A673 (cell line): ENCODE measurements at regions not wholly inside any gene's neighbourhood (a gene's known extent, or its start where the extent isn't known, plus 50 kb on each side); places are given as distances from the start of the nearest gene placed in this dataset.
A peak's percentile ranks its signal among the peaks of the same experiment; 100 is the strongest.
"Not testable (repeated sequence)": the region's sequence is repeated elsewhere in the genome, so short reads cannot be mapped to it uniquely, and the experiment has no call there.

Source experiments
- BruUV-seq: library from RNA; stranded (reverse); fragments of 400-500 nt; replicated peaks from 2 replicates; lab custom pipeline; 2021; lab: Mats Ljungman, UMichigan
- CTCF ChIA-PET: fragments of 300-600 bp; sonication (Branson Sonifier 250); formaldehyde crosslinking; loops from one replicate; lab custom pipeline; 2022; ENCODE audit warnings: antibody characterized with exemption; lab: Charles Lee
- POLR2A ChIA-PET: fragments of 300-600 bp; sonication (Branson Sonifier 250); formaldehyde crosslinking; loops from one replicate; lab custom pipeline; 2022; ENCODE audit warnings: antibody characterized with exemption; ENCODE audit not compliant: low non-redundant PET; lab: Charles Lee
- DNase-seq: peaks from one replicate; pipeline ENCODE4 v3.0.0-alpha.2; 2015; ENCODE audit warnings: low spot score
- H3K27ac ChIP-seq: fragments of 200-600 bp; sonication (generic); 2 replicates; pipeline ENCODE4 v1.5.1; 2016; ENCODE audit warnings: mixed run types, low read depth, mild to moderate bottlenecking, mixed read lengths, antibody characterized with exemption, low read length; ENCODE audit not compliant: poor library complexity, severe bottlenecking
- H3K27me3 ChIP-seq: fragments of 200-600 bp; sonication (generic); replicated peaks from 2 replicates; pipeline ENCODE4 v1.6.1; 2017; ENCODE audit warnings: mixed run types, low read depth, mild to moderate bottlenecking, mixed read lengths, antibody characterized with exemption, low read length; ENCODE audit not compliant: insufficient read depth, poor library complexity
- H3K36me3 ChIP-seq: fragments of 200-600 bp; sonication (generic); 2 replicates; pipeline ENCODE4 v1.6.1; 2016; ENCODE audit warnings: mixed run types, mild to moderate bottlenecking, mixed read lengths, antibody characterized with exemption, low read length; ENCODE audit not compliant: insufficient read depth, poor library complexity, severe bottlenecking
- H3K4me1 ChIP-seq: fragments of 200-600 bp; sonication (generic); 2 replicates; pipeline ENCODE4 v1.6.1; 2017; ENCODE audit warnings: mixed run types, mild to moderate bottlenecking, mixed read lengths, antibody characterized with exemption, low read length; ENCODE audit not compliant: insufficient read depth, poor library complexity, severe bottlenecking
- H3K4me3 ChIP-seq: fragments of 200-600 bp; sonication (generic); 2 replicates; pipeline ENCODE4 v1.5.1; 2016; ENCODE audit warnings: low read depth, mixed run types, mild to moderate bottlenecking, mixed read lengths, low read length; ENCODE audit not compliant: poor library complexity, severe bottlenecking
- H3K9me3 ChIP-seq: fragments of 200-600 bp; sonication (generic); 2 replicates; pipeline ENCODE4 v1.6.1; 2016; ENCODE audit warnings: mixed run types, low read depth, mild to moderate bottlenecking, mixed read lengths, antibody characterized with exemption, low read length; ENCODE audit not compliant: poor library complexity, severe bottlenecking
- EZH2 ChIP-seq: fragments of 200-600 bp; sonication (generic); IDR thresholded peaks from 2 replicates; pipeline ENCODE4 v1.6.1; 2017; ENCODE audit warnings: borderline replicate concordance, low read depth, mild to moderate bottlenecking, mixed read lengths, antibody characterized with exemption, low read length; ENCODE audit not compliant: poor library complexity, severe bottlenecking
- intact Hi-C: fragments of 100-400 bp; cut with micrococcal nuclease; formaldehyde crosslinking; loops from one replicate; pipeline ENCODE4 v1.10.0; 2022; ENCODE audit not compliant: unreplicated experiment
- TF ChIP-seq, protein P1 (sequence below): fragments of 300-800, 200-600 bp; sonication (generic); conservative IDR thresholded peaks from 2 replicates; pipeline ENCODE4 v1.5.1; 2017; ENCODE audit warnings: low read depth, mild to moderate bottlenecking, antibody characterized with exemption, low read length, moderate library complexity, mixed read lengths

DNA sequence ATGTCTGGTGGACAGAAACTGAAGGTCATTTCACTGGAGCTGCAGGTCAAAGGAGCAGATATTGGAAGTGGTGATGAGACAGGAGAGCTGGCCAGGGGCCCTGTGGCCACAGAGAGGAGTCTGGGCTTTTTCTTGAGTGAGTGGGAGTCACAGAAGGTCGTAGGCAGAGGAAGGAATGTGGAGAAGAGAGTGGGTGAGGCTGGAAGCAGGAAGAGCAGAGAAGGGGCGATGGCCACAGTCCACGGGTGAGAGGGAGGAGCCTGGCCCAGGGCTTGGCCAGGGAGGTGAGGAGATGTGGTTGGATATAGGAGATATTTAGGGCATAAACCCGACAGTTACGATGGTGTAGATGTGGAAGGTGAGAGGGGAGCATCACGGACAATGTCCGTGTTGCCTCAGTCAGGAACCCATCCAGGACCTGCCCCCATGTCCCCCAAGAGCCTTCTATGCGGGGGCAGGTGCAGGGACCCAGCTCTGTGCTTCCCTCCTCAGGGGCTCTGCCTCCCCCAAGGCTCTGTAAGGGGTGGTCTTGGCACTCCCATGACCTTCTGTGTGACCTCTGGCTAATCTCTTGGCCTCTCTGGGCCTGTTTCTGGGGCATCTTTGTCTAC, 150.5 kb upstream of the PTPN1 start:
- DNase-seq = no peak
- no peak overlapping the region for H3K4me3 ChIP-seq
- no peaks in the 10 kb centered on the region for H3K36me3 ChIP-seq
- POLR2A ChIA-PET = no interaction called here
- CTCF ChIA-PET = no interaction called here
- BruUV-seq = no TSS peak
- H3K27me3 ChIP-seq = no peaks in the 10 kb centered on the region
- no peaks in the 10 kb centered on the region for H3K9me3 ChIP-seq
- H3K4me1 ChIP-seq = peaks cover 3% of the 10 kb centered on the region
- TF ChIP-seq EZH2 = no peak
- TF ChIP-seq, protein P1, sequence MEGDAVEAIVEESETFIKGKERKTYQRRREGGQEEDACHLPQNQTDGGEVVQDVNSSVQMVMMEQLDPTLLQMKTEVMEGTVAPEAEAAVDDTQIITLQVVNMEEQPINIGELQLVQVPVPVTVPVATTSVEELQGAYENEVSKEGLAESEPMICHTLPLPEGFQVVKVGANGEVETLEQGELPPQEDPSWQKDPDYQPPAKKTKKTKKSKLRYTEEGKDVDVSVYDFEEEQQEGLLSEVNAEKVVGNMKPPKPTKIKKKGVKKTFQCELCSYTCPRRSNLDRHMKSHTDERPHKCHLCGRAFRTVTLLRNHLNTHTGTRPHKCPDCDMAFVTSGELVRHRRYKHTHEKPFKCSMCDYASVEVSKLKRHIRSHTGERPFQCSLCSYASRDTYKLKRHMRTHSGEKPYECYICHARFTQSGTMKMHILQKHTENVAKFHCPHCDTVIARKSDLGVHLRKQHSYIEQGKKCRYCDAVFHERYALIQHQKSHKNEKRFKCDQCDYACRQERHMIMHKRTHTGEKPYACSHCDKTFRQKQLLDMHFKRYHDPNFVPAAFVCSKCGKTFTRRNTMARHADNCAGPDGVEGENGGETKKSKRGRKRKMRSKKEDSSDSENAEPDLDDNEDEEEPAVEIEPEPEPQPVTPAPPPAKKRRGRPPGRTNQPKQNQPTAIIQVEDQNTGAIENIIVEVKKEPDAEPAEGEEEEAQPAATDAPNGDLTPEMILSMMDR = no peak
- intact Hi-C loops = no loop called here
- H3K27ac ChIP-seq = no peak overlapping the region

DNA sequence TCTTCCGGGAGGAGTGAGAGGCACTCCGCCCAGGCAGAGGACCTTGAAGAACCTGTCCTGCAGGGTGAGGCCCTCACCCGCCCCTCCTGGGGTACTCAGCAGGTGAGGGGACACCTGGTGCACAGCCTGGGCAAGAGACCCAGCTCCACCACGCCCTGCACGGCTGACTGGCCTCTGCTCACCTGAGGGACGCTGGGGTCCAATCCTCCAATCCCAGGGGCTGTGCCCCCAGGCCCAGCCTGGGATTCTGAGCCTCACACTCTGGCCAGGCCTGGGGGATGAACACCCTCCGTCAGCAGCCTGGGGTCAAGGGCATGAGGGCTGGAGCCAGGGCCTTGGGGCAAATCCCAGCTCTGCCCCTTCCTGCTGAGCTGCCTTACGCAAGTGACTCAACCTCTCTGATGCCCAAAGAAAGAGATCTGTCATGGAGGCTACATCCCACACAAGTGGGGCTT, 149.9 kb upstream of the PTPN1 start:
- no TSS peak for BruUV-seq
- no peak overlapping the region for H3K4me3 ChIP-seq
- intact Hi-C loops = no loop called here
- peaks cover 3% of the 10 kb centered on the region for H3K4me1 ChIP-seq
- H3K36me3 ChIP-seq = no peaks in the 10 kb centered on the region
- no peaks in the 10 kb centered on the region for H3K9me3 ChIP-seq
- peak overlapping the region; percentile 44 for H3K27ac ChIP-seq
- CTCF ChIA-PET = no interaction called here
- DNase-seq = no peak
- no peaks in the 10 kb centered on the region for H3K27me3 ChIP-seq
- TF ChIP-seq, protein P1 = no peak
- no peak for TF ChIP-seq EZH2
- POLR2A ChIA-PET = no interaction called here

DNA sequence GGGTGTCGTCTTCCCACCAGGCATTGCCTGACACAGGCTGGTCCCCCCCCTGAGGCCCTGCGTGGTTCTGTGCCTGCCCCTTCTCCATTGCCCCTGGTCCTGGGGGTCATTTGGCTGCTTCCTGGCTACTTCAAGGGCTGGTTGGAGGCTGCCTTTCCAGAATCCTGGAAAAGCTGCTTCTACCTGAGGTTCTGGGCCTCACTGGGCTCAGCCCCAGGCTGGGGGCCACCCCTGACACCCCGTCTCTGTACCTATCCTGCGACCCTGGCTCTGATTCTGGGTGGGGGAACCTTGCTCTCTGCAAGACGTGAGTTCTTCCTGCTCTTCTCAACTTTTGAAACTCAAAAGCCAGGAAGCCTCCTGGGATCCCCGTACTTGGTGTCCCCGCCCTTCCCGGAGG, 149.3 kb upstream of the PTPN1 start:
- BruUV-seq = no TSS peak
- no peak for TF ChIP-seq EZH2
- TF ChIP-seq, protein P1 = no peak
- CTCF ChIA-PET = no interaction called here
- POLR2A ChIA-PET = no interaction called here
- no peaks in the 10 kb centered on the region for H3K9me3 ChIP-seq
- DNase-seq = no peak
- H3K4me3 ChIP-seq = no peak overlapping the region
- no peaks in the 10 kb centered on the region for H3K27me3 ChIP-seq
- H3K36me3 ChIP-seq = no peaks in the 10 kb centered on the region
- peak overlapping the region; percentile 44 for H3K27ac ChIP-seq
- intact Hi-C loops = no loop called here
- H3K4me1 ChIP-seq = peaks cover 3% of the 10 kb centered on the region

DNA sequence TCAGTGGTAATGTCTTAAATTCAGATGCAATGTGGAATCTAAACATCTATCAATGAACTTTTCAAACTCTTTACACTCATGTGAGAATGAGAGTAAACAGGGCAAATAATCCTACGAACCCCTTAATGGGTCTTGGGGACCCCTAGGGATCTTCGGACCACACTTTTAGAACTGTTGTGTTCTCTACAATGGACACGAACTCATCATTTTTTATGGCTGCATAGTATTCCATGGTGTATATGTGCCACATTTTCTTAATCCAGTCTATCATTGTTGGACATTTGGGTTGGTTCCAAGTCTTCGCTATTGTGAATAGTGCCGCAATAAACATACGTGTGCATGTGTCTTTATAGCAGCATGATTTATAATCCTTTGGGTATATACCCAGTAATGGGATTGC, 148.0 kb upstream of the PTPN1 start:
- H3K27me3 ChIP-seq, DNase-seq, H3K4me1 ChIP-seq, POLR2A ChIA-PET, H3K27ac ChIP-seq, BruUV-seq, CTCF ChIA-PET, H3K4me3 ChIP-seq, H3K9me3 ChIP-seq, intact Hi-C loops, H3K36me3 ChIP-seq: not testable (repeated sequence)
